ENCODE measurements at regions not wholly inside any gene's neighbourhood (a gene's known extent, or its start where the extent isn't known, plus 50 kb on each side); places are given as distances from the start of the nearest gene placed in this dataset.

DNA sequence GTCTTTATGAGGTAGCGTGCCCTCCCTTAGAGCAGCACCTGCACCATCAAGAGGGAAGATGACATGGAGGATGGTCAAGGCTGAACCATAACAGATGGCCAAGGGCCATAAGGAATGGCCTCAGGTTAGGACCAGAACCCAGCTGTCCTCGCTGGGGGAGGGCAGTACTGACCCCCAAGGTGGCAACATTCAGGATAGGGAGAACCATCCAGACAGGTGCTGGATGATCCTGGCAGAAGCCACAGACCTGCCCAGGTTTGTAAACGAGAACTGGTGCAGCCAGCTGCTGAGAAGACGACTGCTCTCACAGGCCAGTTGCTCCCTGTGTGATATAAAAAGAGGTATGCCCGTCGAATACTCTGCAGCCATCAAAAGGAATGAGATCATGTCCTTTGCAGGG is 320.4 kb downstream of the GLRX3 start:
- TF ChIP-seq CTCF (IDR thresholded peaks at IDR 0.05) (no peak), POLR2A (IDR thresholded peaks at IDR 0.05) (no peak)
